ENCODE measurements at regions not wholly inside any gene's neighbourhood (a gene's known extent, or its start where the extent isn't known, plus 50 kb on each side); places are given as distances from the start of the nearest gene placed in this dataset.

GRCh38 chr22:19580291-19580890 is 56.2 kb upstream of the CLDN5 start:
- in situ Hi-C loops (cut with HindIII; ENCODE audit: low sequenced_read_pairs): no loop called here
- TF ChIP-seq CTCF (IDR thresholded peaks at IDR 0.05; ENCODE audit: low read depth, low read length, missing control alignments): no peak
- DNase-seq (ENCODE audit: low read depth): no peak
- no peak overlapping the region for H3K4me3 ChIP-seq (ENCODE audit: low read depth, low read length)

GRCh38 chr22:19582033-19582693 is 58.0 kb upstream of the CLDN5 start:
- H3K4me3 ChIP-seq (ENCODE audit: low read depth, low read length): no peak overlapping the region
- in situ Hi-C loops (cut with HindIII; ENCODE audit: low sequenced_read_pairs): no loop called here
- no peak for TF ChIP-seq CTCF (IDR thresholded peaks at IDR 0.05; ENCODE audit: low read depth, low read length, missing control alignments)
- DNase-seq (ENCODE audit: low read depth): no peak

GRCh38 chr22:19586922-19587684 is 62.9 kb upstream of the CLDN5 start:
- no peak for TF ChIP-seq CTCF (IDR thresholded peaks at IDR 0.05; ENCODE audit: low read depth, low read length, missing control alignments)
- no peak for DNase-seq (ENCODE audit: low read depth)

GRCh38 chr22:19590696-19591095 is 66.5 kb upstream of the CLDN5 start:
- in situ Hi-C loops (cut with HindIII; ENCODE audit: low sequenced_read_pairs): no loop called here
- no peak for TF ChIP-seq CTCF (IDR thresholded peaks at IDR 0.05; ENCODE audit: low read depth, low read length, missing control alignments)
- no peak overlapping the region for H3K4me3 ChIP-seq (ENCODE audit: low read depth, low read length)
- no peak for DNase-seq (ENCODE audit: low read depth)

More at GRCh38 chr22:19586922-19587684, 62.9 kb upstream of the CLDN5 start:
- in situ Hi-C loops (cut with HindIII; ENCODE audit: low sequenced_read_pairs): no loop called here
- no peak overlapping the region for H3K4me3 ChIP-seq (ENCODE audit: low read depth, low read length)

GRCh38 chr22:19591568-19591967 is 67.4 kb upstream of the CLDN5 start:
- no peak for DNase-seq (ENCODE audit: low read depth)
- no peak for TF ChIP-seq CTCF (IDR thresholded peaks at IDR 0.05; ENCODE audit: low read depth, low read length, missing control alignments)
- in situ Hi-C loops (cut with HindIII; ENCODE audit: low sequenced_read_pairs): no loop called here
- no peak overlapping the region for H3K4me3 ChIP-seq (ENCODE audit: low read depth, low read length)

GRCh38 chr22:19592464-19592863 is 68.3 kb upstream of the CLDN5 start:
- no peak overlapping the region for H3K4me3 ChIP-seq (ENCODE audit: low read depth, low read length)
- in situ Hi-C loops (cut with HindIII; ENCODE audit: low sequenced_read_pairs): no loop called here

More at GRCh38 chr22:19592464-19592863, 68.3 kb upstream of the CLDN5 start:
- DNase-seq (ENCODE audit: low read depth): no peak
- no peak for TF ChIP-seq CTCF (IDR thresholded peaks at IDR 0.05; ENCODE audit: low read depth, low read length, missing control alignments)
